ENCODE measurements at regions not wholly inside any gene's neighbourhood (a gene's known extent, or its start where the extent isn't known, plus 50 kb on each side); places are given as distances from the start of the nearest gene placed in this dataset.

- no peak for DNase-seq (ENCODE audit: low spot score)
Measured at GRCh38 chr2:226652983-226653765, 146.4 kb downstream of the IRS1 start.

GRCh38 chr2:226652369-226652768, 147.3 kb downstream of the IRS1 start:
- no peak for DNase-seq (ENCODE audit: low spot score)

GRCh38 chr2:226649871-226650660, 149.6 kb downstream of the IRS1 start:
- DNase-seq (ENCODE audit: low spot score) = peak; percentile 69

GRCh38 chr2:226649201-226649600, 150.4 kb downstream of the IRS1 start:
- DNase-seq (ENCODE audit: low spot score) = no peak

GRCh38 chr2:226647621-226648518, 151.8 kb downstream of the IRS1 start:
- DNase-seq (ENCODE audit: low spot score) = no peak

GRCh38 chr2:226644399-226644865, 155.2 kb downstream of the IRS1 start:
- DNase-seq (ENCODE audit: low spot score) = no peak

- DNase-seq (ENCODE audit: low spot score) = no peak
Measured at GRCh38 chr2:226643946-226644282, 155.7 kb downstream of the IRS1 start.

- DNase-seq (ENCODE audit: low spot score) = no peak
Measured at GRCh38 chr2:226643030-226643945, 156.3 kb downstream of the IRS1 start.

- DNase-seq (ENCODE audit: low spot score) = no peak
Measured at GRCh38 chr2:226641008-226641407, 158.6 kb downstream of the IRS1 start.

- no peak for DNase-seq (ENCODE audit: low spot score)
Measured at GRCh38 chr2:226640501-226640900, 159.1 kb downstream of the IRS1 start.

GRCh38 chr2:226639550-226639949, 160.1 kb downstream of the IRS1 start:
- DNase-seq (ENCODE audit: low spot score) = no peak

GRCh38 chr2:226638576-226638975, 161.0 kb downstream of the IRS1 start:
- DNase-seq (ENCODE audit: low spot score) = no peak

GRCh38 chr2:226637383-226637782, 162.2 kb downstream of the IRS1 start:
- DNase-seq (ENCODE audit: low spot score) = no peak

- DNase-seq (ENCODE audit: low spot score) = no peak
Measured at GRCh38 chr2:226636586-226636985, 163.0 kb downstream of the IRS1 start.

- no peak for DNase-seq (ENCODE audit: low spot score)
Measured at GRCh38 chr2:226634943-226635604, 164.5 kb downstream of the IRS1 start.

- DNase-seq (ENCODE audit: low spot score) = no peak
Measured at GRCh38 chr2:226631671-226632070, 167.9 kb downstream of the IRS1 start.

GRCh38 chr2:226631187-226631586, 168.4 kb downstream of the IRS1 start:
- no peak for DNase-seq (ENCODE audit: low spot score)

GRCh38 chr2:226625946-226626345, 173.7 kb downstream of the IRS1 start:
- no peak for DNase-seq (ENCODE audit: low spot score)

- DNase-seq (ENCODE audit: low spot score) = no peak
Measured at GRCh38 chr2:226623587-226624368, 175.8 kb downstream of the IRS1 start.

- DNase-seq (ENCODE audit: low spot score) = no peak
Measured at GRCh38 chr2:226622484-226622883, 177.1 kb downstream of the IRS1 start.

All from CD4-positive, alpha-beta T cell treated with Interleukin-6 at 100 ng/mL for 8 hours (primary cell).